ENCODE measurements at regions not wholly inside any gene's neighbourhood (a gene's known extent, or its start where the extent isn't known, plus 50 kb on each side); places are given as distances from the start of the nearest gene placed in this dataset.

DNA sequence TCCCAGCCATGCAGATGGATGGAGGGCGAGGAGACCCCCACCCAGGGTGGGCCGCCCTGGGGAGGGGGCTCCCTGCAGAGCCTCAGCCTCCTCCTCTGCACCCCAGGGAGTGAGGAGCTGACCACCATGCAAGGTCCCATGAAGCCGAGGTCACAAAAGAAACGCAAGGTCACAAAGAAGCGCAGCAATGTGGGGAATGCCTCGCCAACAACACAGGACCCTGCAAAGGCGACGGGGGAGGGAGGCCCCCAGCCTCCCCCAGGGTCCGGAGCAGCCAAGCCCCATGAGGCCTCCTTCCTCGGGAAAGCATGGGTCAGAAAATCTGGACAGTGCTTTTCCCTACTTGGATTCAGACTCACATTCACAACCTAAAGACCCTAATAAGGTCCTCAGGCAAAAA is 191.5 kb downstream of the BRD1 start:
- TF ChIP-seq, protein P1, sequence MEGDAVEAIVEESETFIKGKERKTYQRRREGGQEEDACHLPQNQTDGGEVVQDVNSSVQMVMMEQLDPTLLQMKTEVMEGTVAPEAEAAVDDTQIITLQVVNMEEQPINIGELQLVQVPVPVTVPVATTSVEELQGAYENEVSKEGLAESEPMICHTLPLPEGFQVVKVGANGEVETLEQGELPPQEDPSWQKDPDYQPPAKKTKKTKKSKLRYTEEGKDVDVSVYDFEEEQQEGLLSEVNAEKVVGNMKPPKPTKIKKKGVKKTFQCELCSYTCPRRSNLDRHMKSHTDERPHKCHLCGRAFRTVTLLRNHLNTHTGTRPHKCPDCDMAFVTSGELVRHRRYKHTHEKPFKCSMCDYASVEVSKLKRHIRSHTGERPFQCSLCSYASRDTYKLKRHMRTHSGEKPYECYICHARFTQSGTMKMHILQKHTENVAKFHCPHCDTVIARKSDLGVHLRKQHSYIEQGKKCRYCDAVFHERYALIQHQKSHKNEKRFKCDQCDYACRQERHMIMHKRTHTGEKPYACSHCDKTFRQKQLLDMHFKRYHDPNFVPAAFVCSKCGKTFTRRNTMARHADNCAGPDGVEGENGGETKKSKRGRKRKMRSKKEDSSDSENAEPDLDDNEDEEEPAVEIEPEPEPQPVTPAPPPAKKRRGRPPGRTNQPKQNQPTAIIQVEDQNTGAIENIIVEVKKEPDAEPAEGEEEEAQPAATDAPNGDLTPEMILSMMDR (IDR thresholded peaks at IDR 0.05), result no peak
- TF ChIP-seq POLR2A (IDR thresholded peaks at IDR 0.05) (no peak), EP300 (IDR thresholded peaks at IDR 0.05) (no peak)
